HG03280 (cell line): ENCODE measurements at regions not wholly inside any gene's neighbourhood (a gene's known extent, or its start where the extent isn't known, plus 50 kb on each side); places are given as distances from the start of the nearest gene placed in this dataset.
"Not testable (repeated sequence)": the region's sequence is repeated elsewhere in the genome, so short reads cannot be mapped to it uniquely, and the experiment has no call there.

Experiments used
- ATAC-seq: cut with Tn5 transposase; IDR thresholded peaks from one replicate; pipeline ENCODE4 v1.9.1; 2021; ENCODE audit warnings: mild to moderate bottlenecking, moderate library complexity; ENCODE audit not compliant: unreplicated experiment

DNA sequence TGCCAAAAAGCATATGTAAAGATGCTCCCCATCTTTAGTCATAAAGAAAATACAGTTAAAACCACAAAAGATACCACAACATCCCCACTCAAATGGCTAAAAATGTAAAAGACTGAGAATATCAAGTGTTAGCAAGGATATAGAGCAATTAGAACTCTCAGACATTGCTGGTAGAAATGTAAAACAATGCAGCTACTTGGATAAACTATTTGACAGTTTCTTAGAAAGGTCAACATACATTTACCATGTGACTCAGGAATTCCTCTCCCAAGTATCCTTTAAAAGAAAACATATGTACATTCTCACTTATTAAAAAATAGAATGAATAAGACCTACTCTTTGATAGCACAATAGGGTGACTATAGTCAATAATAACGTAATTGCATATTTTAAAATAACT, 173.7 kb downstream of the HNRNPD start:
- ATAC-seq, result no peak

DNA sequence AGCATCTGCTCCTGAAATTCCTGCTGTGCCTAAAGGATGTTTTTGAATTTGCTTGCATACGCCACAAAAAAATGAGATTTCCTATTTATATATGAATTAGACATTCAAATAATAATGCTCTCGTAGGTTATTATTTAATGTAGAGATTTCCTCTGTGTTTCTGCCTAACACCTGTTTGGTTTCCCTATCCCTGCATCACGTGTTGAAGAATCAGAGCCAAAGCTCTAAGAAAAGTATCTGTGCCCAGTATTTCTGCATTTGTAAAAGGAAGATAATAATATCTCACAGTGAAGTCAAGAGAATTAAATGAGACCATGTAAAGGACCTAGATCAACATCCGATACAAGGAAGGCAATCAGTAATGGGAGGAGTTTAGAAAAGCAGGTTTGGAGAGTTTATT, 179.5 kb downstream of the HNRNPD start:
- no peak for ATAC-seq

DNA sequence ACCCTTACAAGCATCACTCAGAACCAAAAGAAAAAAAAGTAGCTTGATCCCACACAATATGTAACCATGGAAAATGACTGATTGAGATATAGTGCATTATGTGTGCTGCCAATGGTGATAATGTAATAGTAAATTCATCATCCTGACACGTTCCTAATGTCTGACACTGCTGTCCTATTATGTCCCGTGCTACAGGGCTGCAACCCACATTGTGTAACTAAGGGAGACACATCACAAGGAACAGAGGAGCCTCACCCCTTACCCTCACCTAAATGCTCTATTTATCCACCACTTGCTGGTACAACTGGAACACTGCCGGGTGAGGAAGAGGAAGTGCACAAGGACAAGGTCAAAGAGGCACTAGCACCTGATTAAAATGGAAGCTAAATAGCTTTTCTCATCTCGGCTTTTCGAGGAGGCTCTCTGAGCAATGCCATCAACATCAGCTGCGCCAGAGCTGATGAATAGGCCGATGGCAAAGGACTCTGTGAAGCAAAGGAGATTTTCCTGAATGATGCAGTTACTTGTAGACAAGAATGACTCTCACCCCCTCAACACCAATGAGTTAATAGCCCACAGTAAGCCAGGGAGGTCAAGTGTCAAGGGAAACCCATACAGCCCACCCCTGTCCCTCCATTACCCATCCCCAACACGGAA, 181.6 kb downstream of the HNRNPD start:
- no peak for ATAC-seq

DNA sequence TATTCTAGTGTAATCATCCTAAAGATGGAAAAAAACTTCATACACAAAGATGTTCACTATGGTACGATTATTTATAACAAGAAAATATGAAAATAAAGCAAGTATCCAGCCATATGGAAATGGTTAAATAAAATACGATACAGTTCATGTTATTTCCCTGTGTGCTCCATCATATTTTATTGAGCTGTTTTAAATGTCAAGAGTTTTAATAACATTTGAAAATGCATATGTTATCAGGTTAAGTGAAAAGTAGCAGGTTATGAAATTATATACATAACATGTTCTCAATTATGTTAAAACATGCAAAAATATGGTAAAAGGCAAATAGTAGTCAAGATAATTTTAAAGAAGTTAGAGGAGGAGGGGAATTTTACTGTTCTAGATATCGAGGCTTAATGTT, 192.0 kb downstream of the HNRNPD start:
- no peak for ATAC-seq

DNA sequence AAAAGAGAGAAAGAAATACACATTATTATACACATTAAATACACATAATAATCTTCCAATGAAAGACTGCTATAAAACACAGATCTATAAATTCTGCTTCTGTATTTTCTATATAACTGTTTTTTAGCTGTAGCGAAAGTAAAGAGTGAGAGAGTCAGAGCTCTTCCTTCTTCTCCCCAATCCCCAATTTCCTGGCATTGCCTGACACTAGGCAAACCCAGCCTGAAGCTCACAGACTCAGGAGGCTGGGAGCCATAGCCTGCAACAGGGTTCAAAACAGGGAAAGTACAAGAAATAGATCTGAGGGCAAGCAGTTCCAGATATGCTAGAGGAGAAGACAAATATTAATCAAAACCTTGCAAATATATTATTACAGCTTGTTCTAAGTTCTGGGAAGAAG, 201.6 kb downstream of the HNRNPD start:
- no peak for ATAC-seq

DNA sequence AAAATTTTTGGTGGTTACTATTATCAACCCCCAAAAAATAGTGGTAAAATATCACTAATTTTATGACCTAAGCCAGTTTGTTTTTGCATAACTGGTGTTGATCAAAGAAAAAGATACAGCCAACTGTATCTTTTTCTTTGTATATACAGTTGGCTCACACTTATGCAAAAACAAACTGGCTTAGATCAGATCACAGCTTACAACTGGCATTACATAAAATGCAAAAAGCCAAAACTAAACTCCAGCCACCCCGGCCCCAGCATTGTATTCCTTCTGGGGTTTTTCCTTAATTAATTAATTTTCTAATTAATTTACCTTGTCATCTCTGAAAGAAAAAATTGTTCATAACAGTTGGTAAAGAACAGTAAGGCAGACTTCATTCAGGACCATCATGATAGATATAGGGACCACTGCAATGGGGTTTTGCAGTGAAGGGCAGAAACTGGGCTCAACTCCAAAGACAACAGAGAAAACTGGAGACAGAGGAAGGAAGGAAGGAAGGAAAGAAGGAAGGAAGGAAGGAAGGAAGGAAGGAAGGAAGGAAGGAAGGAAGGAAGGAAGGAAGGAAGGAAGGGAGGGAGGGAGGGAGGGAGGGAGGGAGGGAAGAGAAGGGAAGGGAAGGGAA, 202.1 kb downstream of the HNRNPD start:
- no peak for ATAC-seq

DNA sequence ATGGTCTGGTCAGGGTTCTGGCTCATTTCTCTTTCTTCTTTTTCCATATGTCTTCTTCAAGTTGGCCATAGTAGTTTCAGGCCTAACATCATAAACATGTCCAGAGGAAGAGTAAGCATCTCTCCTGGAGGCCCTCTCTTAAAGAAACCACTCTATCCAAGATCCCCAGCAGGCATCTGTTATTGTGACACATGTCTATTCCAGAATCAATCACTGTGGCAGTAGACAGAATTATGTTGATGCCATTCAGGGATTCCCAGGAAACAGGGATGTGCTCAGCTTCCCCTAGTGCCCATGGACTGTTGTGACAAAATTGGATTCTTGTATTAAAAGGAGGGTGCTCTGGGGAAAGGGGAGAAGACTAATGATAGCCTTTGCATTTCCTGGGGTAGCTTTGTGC, 224.0 kb downstream of the HNRNPD start:
- ATAC-seq, result no peak

DNA sequence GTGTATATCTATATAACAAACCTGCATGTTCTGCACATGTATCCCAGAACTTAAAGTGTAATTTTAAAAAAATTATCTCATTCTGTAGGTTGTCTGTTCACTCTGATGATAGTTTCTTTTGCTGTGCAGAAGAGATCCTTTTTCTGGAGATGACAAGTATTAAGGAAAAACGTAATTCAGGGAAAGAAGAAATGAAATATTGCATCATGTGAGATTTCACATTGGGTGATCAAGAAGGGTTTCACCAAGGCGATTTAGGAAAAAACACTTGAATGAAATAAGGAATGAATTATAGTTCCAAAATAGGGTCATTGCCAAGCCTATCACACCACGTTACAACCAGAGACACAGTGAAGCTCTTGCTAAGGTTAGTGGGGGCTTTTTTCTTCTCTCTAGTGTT, 227.9 kb downstream of the HNRNPD start:
- ATAC-seq, result no peak

DNA sequence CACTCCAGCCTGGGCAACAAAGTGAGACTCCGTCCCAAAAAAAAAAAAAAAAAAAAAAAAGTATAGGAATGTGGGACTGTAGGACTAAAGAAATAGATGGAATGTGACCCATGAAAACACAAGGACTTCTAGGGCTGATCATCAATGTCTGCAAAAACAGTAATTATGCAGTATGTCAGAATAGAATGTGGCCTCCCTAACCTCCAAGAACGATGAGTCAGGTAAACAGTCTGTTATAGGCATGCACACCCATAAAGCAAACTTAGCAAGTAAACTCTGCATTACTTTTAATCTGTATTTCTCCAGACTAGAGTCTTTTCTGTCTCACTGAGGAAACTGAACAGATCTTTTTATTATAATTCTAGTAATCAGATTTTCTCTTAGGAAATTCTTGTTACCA, 233.4 kb downstream of the HNRNPD start:
- no peak for ATAC-seq

DNA sequence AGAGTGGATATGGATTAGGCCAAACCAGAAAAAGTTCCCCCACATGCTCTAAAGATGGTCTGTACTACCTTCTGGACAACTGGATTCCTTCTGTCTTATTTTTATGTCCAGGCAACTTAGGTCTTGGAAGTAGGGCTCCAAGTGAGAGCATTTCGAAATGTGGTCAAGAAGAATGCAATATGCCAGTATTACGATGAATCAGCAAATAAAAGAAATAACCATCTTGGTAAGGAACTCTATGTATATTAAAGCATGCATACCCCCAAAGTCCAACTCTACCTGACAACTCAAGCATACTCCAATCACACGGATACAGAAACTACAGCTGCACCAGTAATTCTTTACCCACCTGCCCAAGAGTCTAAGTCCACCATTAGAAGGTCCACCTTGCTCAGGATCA, 234.5 kb downstream of the HNRNPD start:
- ATAC-seq, result no peak

DNA sequence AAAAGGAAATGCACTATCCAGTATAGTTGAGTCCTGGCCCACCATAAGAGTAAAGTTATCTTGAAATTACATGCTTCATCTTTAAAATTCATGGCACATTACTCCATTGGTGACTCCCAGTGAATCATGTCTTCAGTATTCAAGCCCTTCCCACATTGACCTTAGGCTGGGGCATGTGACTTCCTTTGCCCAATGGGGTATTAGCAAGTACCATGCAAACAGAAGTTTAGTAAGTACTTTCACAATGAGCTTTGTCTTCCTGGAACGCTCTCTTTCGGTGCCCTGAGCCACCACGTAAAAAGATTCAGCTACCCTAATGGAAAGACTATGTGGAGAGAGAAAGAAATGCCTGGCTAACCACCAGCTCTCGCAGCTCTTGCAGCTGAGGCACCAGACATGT, 235.4 kb downstream of the HNRNPD start:
- ATAC-seq, result no peak

DNA sequence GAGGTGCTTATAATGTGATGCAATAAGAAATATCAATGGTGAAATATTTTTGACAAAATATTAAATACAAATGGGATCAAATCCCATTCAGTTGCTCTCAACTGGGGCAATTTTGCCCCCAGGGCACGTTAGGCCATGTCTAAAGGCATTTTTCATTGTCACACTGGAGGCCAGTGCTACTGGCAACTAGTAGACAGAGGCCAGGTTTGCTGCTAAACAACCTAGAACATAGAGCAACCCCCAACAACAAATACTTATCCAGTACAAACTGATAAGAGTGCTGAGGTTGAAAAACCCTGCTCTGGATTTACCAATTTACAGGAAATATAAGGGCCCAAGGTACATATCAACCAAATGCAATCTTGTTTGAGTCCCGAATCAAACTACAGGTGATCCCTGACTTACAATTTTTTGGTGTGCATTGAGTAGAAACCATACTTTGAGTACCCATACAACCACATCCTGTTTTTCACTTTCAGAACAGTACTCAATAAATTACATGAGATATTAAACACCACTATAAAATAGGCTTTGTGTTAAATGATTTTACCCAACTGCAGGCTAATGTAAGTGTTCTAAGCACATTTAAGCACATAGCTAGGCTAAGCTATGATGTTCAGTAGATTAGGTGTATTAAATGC, 237.5 kb downstream of the HNRNPD start:
- no peak for ATAC-seq

DNA sequence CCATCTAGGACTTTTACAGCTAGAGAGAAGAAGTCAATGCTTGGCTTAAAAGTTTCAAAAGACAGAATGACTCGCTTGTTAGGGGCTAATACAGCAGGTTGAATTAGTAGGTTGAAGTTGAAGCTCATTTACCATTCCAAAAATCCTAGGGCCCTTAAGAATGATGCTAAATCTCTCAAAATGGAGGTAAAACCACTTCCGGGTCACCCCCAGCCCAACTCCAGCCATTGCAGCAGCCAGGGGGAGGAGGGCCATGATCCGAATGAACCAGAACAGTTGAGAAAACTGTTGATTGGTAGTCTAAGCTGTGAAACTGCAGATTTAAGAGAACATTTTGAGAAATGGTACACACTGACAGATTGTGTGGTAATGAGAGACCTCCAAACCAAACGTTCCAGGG, 245.4 kb downstream of the HNRNPD start:
- ATAC-seq, result no peak

DNA sequence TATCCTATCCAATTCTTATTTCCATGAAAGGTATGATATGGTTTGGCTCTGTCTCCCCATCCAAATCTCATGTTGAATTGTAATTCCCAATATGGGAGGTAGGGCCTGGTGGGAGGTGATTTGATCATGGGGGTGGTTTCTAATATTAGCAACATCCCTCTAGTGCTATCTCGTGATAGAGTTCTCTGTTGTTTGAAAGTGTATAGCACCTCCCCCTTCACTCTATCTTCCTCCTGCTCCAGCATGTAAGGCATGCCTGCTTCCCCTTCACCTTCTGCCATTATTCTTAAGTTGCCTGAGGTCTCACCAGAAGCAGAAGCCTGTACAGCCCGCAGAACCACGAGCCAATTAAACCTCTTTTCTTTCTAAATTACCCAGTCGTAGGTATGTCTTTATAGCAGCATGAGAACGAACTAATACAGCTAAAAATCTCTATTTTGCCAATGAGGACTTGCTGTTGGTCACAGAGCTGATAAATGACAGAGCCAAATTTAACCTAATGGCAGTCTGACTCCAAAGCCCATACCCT, 247.2 kb downstream of the HNRNPD start:
- no peak for ATAC-seq

DNA sequence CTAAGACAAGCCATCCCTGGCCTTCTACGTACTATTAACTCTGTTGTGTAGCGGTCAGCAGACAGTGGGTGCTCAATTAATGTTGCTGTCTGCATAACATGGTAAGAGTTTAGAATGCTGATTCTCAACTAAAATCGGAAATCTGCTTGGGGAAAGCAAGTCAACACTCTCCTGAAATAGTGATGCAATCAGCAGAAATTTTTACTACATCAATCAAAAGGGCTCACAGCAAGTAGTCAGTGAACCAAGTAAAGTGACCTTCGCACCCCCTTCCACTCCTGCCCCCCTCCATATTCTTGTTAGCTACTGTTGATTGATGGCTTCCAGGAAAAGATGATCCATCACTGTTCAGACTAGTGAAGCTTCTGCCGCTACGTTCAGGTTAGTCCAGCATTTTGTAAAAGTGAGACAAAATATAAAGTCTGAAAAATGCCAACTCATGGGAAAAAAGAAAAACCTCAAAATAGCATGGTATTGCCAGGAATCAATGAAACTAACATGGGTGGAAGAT, 247.9 kb downstream of the HNRNPD start:
- ATAC-seq, result no peak

DNA sequence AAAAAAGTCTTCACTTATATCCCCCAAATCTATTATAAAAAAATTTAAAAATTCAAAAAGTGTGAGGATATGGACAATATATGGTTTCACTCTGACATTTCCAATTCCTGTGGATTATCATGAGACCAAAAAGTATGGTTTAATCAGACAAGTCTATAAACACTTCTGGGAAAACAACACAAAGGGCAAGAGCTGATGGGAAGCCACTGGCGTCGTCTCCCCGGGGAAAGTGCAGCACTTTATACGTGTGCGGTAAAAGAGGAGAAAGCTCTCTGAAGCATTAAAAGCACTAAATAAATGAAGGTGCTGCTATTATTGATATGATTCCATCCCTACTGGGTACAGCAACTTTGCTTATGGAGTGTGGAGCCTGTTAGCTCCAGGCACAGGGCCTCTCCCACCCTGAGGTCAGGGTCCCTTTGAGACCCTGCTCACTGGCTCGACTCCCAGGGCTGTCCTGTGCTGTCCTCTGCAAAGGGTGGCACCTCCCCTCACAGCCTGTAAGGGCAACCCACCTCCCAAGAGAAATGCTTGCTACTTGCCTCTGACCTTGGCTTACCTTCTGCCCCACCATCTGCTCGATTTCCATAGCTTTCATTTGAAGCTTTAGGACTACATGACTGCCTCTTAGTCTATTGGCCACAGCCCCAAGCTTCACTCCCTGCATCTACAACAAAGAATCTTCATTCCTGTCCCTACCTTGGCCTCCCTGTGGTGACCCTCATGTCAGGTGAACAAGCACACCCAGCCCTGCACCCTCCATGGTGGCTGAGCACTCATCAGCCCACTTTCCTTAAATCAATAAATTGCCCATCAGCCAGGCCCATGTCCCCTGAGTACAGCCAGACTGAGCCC, 248.6 kb downstream of the HNRNPD start:
- ATAC-seq, result no peak

DNA sequence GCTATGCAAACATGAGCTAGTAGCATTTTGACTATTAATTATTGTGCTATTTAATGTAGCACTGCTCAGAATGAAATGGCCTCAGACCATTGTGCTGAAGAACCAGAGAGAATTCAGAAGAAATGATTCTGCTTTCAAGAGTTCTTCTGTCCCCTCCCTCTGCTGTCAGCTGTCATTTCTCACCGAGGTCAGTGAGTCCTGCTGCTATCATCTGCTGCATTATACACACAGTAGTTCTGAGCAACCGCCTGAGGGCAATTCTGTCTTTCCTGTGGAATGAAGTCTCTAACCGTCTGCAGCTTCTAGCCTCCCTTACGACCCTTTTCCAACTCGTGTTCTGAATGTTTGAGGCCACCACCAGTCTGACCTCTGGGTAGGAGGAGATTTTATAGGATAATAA, 249.4 kb downstream of the HNRNPD start:
- no peak for ATAC-seq

DNA sequence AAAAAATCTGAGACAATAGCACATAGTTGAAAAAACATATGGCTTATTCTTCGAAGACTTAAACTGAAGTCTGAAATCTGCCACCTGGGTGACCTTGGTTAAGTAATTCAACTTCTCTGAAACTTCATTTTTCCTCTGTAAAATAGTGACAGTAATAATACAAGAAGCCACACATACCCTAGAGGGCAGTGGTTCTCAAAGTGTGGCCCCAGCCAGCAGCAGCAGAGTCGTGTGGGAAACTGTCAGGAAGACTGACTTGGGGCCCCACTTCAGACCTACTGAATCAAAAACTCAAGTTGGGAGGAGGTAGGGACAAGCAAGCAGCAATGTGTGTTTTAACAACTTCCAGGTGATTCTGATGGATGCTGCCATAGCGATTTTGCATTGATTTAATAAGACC, 249.9 kb downstream of the HNRNPD start:
- ATAC-seq, result no peak

DNA sequence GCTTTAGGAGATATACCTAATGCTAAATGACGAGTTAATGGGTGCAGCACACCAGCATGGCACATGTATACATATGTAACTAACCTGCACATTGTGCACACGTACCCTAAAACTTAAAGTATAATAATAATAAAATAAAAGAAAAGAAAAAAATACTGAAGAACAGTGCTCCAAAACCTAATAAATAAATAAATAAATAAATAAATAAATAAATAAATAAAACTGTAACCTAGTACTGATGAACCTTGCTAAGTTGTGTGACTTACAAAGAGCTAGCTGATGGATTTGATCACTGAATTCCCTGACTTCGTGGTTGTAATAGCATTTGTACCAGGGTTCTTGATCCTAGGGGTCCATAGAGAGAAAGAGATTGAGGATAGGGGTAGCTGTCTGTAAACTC, 258.6 kb downstream of the HNRNPD start:
- not testable (repeated sequence) for ATAC-seq

DNA sequence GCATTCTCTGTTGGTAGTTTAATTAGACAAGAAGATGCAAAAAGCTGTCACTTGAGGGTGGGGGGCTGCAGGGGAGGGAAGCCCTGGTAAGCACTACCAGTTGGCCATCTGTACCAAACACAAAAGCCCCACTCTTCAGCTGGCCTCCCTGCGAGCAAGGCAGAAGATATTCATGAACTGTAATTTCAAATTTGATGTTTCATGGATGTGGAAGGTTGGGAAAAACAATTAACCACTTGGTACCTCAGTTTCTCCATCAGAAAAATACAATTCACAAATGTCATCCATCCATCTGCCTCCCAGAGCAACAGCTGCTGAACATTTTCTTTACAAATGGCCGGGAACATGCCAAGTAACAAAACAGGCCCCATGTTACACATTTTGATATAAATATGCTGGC, 265.3 kb downstream of the HNRNPD start:
- no peak for ATAC-seq

DNA sequence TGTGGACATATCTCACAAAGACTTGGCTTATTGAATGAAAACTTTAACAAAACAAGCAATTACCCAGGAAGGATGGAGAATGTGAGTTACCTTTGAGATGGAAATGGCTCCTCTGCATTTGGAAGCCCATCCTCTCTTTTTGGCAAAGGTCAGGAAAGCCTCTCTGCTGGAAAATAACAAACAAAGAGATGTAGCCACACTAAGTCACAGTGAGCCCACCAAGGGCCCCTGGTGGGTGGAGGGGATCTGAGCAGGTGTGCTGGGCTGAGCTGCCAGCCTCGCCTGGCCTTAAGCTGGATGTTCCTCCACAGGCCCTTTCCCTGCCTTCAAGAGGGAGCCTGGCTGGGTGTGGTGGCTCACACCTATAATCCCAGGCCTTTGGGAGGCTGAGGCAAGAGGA, 269.2 kb downstream of the HNRNPD start:
- ATAC-seq, result no peak
